ENCODE measurements at regions not wholly inside any gene's neighbourhood (a gene's known extent, or its start where the extent isn't known, plus 50 kb on each side); places are given as distances from the start of the nearest gene placed in this dataset.

GRCh38 chr1:4939266-4939665 is 284.9 kb downstream of the AJAP1 start:
- Histone ChIP-seq H3K4me3 (ENCODE audit: low read length) (no peak overlapping the region), H3K4me2 (ENCODE audit: low read length) (no peak overlapping the region), H2AFZ (ENCODE audit: low read depth, low read length) (no peak overlapping the region), H3K79me2 (replicated peaks; ENCODE audit: insufficient read depth, low read length) (no peaks in the 10 kb centered on the region), H3K9me3 (ENCODE audit: low read length) (no peaks in the 10 kb centered on the region), H3K9me2 (ENCODE audit: insufficient read depth, low read length) (no peaks in the 10 kb centered on the region), H3K9ac (ENCODE audit: low read length) (no peak overlapping the region), H3K36me3 (ENCODE audit: insufficient read depth, low read length) (no peaks in the 10 kb centered on the region), H3K27me3 (ENCODE audit: insufficient read depth, low read depth, low read length) (no peaks in the 10 kb centered on the region), H3F3A (ENCODE audit: insufficient read depth, low read length, poor library complexity, severe bottlenecking) (no peaks in the 10 kb centered on the region), H4K20me1 (ENCODE audit: insufficient read depth) (no peaks in the 10 kb centered on the region), H3K27ac (ENCODE audit: low read length) (no peak overlapping the region)
- TF ChIP-seq SMC3 (conservative IDR thresholded peaks at IDR 0.05; ENCODE audit: poor library complexity), result no peak
- TF ChIP-seq EP300 (conservative IDR thresholded peaks at IDR 0.05; ENCODE audit: poor library complexity, severe bottlenecking), result no peak
- no peak for TF ChIP-seq RAD21 (conservative IDR thresholded peaks at IDR 0.05)
- no peak for TF ChIP-seq TAF1 (IDR thresholded peaks at IDR 0.05; ENCODE audit: low read depth)
- TF ChIP-seq CTCF (IDR thresholded peaks at IDR 0.05; ENCODE audit: poor library complexity, severe bottlenecking), result no peak
- TF ChIP-seq EZH2 (IDR thresholded peaks at IDR 0.05; ENCODE audit: borderline replicate concordance, insufficient read depth, low read length, poor library complexity, severe bottlenecking), result no peak
- TF ChIP-seq POLR2AphosphoS5 (IDR thresholded peaks at IDR 0.05), result no peak
- TF ChIP-seq REST (IDR thresholded peaks at IDR 0.05; ENCODE audit: borderline replicate concordance), result no peak
- TF ChIP-seq MXI1 (conservative IDR thresholded peaks at IDR 0.05; ENCODE audit: poor library complexity, severe bottlenecking), result no peak

DNA sequence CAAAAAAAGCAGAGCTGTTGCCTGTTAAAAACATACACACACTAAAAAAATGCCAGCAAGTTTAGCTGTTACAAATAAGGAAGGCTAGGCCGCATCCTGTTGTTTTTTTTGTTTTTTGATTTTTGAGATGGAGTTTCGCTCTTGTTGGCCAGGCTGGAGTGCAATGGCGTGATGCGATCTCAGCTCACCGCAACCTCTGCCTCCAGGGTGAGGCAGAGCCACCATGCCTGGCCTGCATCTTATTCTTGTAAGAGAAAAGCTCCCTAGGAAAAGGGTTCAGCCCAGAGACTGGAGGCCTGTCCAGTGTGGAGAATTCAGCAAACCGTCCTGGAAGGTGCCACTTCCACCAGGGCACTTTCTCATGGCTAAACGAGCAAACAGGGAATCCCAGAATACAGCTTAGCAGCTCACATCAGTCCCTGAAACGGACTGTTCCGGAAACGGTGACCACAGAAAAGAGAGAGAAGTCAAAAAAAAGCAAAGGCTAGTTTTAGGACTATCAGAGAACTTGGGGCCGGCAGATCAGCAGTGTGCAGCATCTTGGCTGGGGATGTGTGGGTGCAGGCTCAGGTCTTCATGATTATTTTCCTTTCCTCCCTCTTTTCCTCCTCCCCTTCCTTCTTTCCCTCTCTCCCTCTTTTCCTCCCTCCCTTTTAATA is 283.6 kb downstream of the AJAP1 start:
- H3K9ac ChIP-seq (ENCODE audit: low read length), result no peak overlapping the region
- no peak overlapping the region for H2AFZ ChIP-seq (ENCODE audit: low read depth, low read length)
- H4K20me1 ChIP-seq (ENCODE audit: insufficient read depth), result no peaks in the 10 kb centered on the region
- H3K9me2 ChIP-seq (ENCODE audit: insufficient read depth, low read length), result no peaks in the 10 kb centered on the region
- H3K36me3 ChIP-seq (ENCODE audit: insufficient read depth, low read length), result no peaks in the 10 kb centered on the region
- H3K4me2 ChIP-seq (ENCODE audit: low read length), result no peak overlapping the region
- H3K79me2 ChIP-seq (replicated peaks; ENCODE audit: insufficient read depth, low read length), result no peaks in the 10 kb centered on the region
- H3K27ac ChIP-seq (ENCODE audit: low read length), result no peak overlapping the region
- H3K9me3 ChIP-seq (ENCODE audit: low read length), result no peaks in the 10 kb centered on the region
- TF ChIP-seq POLR2AphosphoS5 (IDR thresholded peaks at IDR 0.05) (no peak), REST (IDR thresholded peaks at IDR 0.05; ENCODE audit: borderline replicate concordance) (no peak), EP300 (conservative IDR thresholded peaks at IDR 0.05; ENCODE audit: poor library complexity, severe bottlenecking) (no peak), SMC3 (conservative IDR thresholded peaks at IDR 0.05; ENCODE audit: poor library complexity) (no peak), CTCF (IDR thresholded peaks at IDR 0.05; ENCODE audit: poor library complexity, severe bottlenecking) (no peak), EZH2 (IDR thresholded peaks at IDR 0.05; ENCODE audit: borderline replicate concordance, insufficient read depth, low read length, poor library complexity, severe bottlenecking) (no peak), TAF1 (IDR thresholded peaks at IDR 0.05; ENCODE audit: low read depth) (no peak), RAD21 (conservative IDR thresholded peaks at IDR 0.05) (no peak), MXI1 (conservative IDR thresholded peaks at IDR 0.05; ENCODE audit: poor library complexity, severe bottlenecking) (no peak)
- H3K4me3 ChIP-seq (ENCODE audit: low read length), result no peak overlapping the region
- no peaks in the 10 kb centered on the region for H3F3A ChIP-seq (ENCODE audit: insufficient read depth, low read length, poor library complexity, severe bottlenecking)
- no peaks in the 10 kb centered on the region for H3K27me3 ChIP-seq (ENCODE audit: insufficient read depth, low read depth, low read length)
